GM19467 (cell line): ENCODE measurements at regions not wholly inside any gene's neighbourhood (a gene's known extent, or its start where the extent isn't known, plus 50 kb on each side); places are given as distances from the start of the nearest gene placed in this dataset.

Source experiments
- ATAC-seq: cut with Tn5 transposase; IDR thresholded peaks from one replicate; pipeline ENCODE4 v1.9.1; 2021; ENCODE audit warnings: mild to moderate bottlenecking, moderate library complexity; ENCODE audit not compliant: unreplicated experiment

- no peak for ATAC-seq
These were observed 51.2 kb upstream of the HSPA9 start for GRCh38 chr5:138626333-138626944.

GRCh38 chr5:138625134-138625533 lies 49.9 kb upstream of the HSPA9 start:
- ATAC-seq, result no peak
